Panc1 (cell line): ENCODE measurements at regions not wholly inside any gene's neighbourhood (a gene's known extent, or its start where the extent isn't known, plus 50 kb on each side); places are given as distances from the start of the nearest gene placed in this dataset.
"Not testable (repeated sequence)": the region's sequence is repeated elsewhere in the genome, so short reads cannot be mapped to it uniquely, and the experiment has no call there.

Experiments
- ATAC-seq: fragments of 200-7000 bp; cut with Tn5 transposase; 2 replicates; pipeline ENCODE4 v1.9.1; 2020; ENCODE audit warnings: mild to moderate bottlenecking, moderate library complexity
- BruUV-seq: library from RNA; stranded (reverse); fragments of 400-500 nt; replicated peaks from 2 replicates; lab custom pipeline; 2021; lab: Mats Ljungman, UMichigan
- CTCF ChIA-PET: fragments of 300-600 bp; sonication (Branson Sonifier 250); formaldehyde crosslinking; loops from one replicate; lab custom pipeline; 2022; ENCODE audit warnings: antibody characterized with exemption; lab: Charles Lee
- POLR2A ChIA-PET: fragments of 300-600 bp; sonication (Branson Sonifier 250); formaldehyde crosslinking; loops from one replicate; lab custom pipeline; 2022; ENCODE audit warnings: antibody characterized with exemption; lab: Charles Lee
- DNase-seq: peaks from one replicate; pipeline ENCODE4 v3.0.0-alpha.2; 2010; ENCODE audit warnings: low read depth, low spot score
- H3K27ac ChIP-seq: 2 replicates; pipeline ENCODE4 v1.5.1; 2011; ENCODE audit warnings: mild to moderate bottlenecking, low read length, inconsistent platforms
- H3K27me3 ChIP-seq: fragments of 200-500 bp; sonication (Bioruptor generic); 2 replicates; pipeline ENCODE4 v1.6.0; 2014; ENCODE audit warnings: low read length, inconsistent platforms; ENCODE audit not compliant: control insufficient read depth, insufficient read depth
- H3K36me3 ChIP-seq: fragments of 200-500 bp; sonication (Bioruptor generic); 2 replicates; pipeline ENCODE4 v1.5.1; 2014; ENCODE audit warnings: inconsistent platforms, mild to moderate bottlenecking, low read length, moderate library complexity; ENCODE audit not compliant: control insufficient read depth, insufficient read depth
- H3K4me1 ChIP-seq: 2 replicates; pipeline ENCODE4 v1.5.1; 2011; ENCODE audit warnings: inconsistent platforms, mild to moderate bottlenecking, low read length, moderate library complexity; ENCODE audit not compliant: control insufficient read depth, insufficient read depth
- H3K4me3 ChIP-seq, 2 experiments: 2 replicates each; pipeline ENCODE4 v1.5.1; 2011 to 2012; ENCODE audit warnings: low read depth in 2 of 2, low read length in 2 of 2, mild to moderate bottlenecking in 2 of 2, inconsistent platforms in 1 of 2, moderate library complexity in 1 of 2
- H3K9me3 ChIP-seq: fragments of 200-500 bp; sonication (Bioruptor generic); 2 replicates; pipeline ENCODE4 v1.5.1; 2014; ENCODE audit warnings: low read depth, mild to moderate bottlenecking, inconsistent platforms, low read length, moderate library complexity; ENCODE audit not compliant: control insufficient read depth, insufficient read depth
- POLR2AphosphoS5 ChIP-seq: IDR thresholded peaks from 2 replicates; pipeline ENCODE4 v1.6.1; 2012; ENCODE audit warnings: mild to moderate bottlenecking, low read depth, low read length, moderate library complexity
- SIN3A ChIP-seq: IDR thresholded peaks from 2 replicates; pipeline ENCODE4 v1.6.1; 2012; ENCODE audit warnings: low read depth, mild to moderate bottlenecking, low read length, moderate library complexity, borderline replicate concordance; ENCODE audit not compliant: insufficient read depth
- TCF7L2 ChIP-seq: IDR thresholded peaks from 2 replicates; pipeline ENCODE4 v1.6.1; 2011; ENCODE audit warnings: mild to moderate bottlenecking, low read depth, low read length, inconsistent platforms
- in situ Hi-C: cut with HindIII; loops from 2 replicates; pipeline ENCODE4 v1.10.0; 2016; ENCODE audit warnings: low sequenced_read_pairs, low pct_unique_long_range_greater_than_20kb
- intact Hi-C: fragments of 100-400 bp; cut with micrococcal nuclease; formaldehyde crosslinking; loops from one replicate; pipeline ENCODE4 v1.10.0; 2022; ENCODE audit not compliant: unreplicated experiment
- TF ChIP-seq, protein P1 (sequence below), 2 experiments: IDR thresholded peaks; 2 replicates each; pipeline ENCODE4 v1.6.1; 2011 to 2012; ENCODE audit warnings: low read depth in 2 of 2, control low read depth in 1 of 2, low read length in 1 of 2, mild to moderate bottlenecking in 1 of 2, moderate library complexity in 1 of 2; ENCODE audit not compliant: insufficient read depth in 1 of 2
- TF ChIP-seq, protein P2 (sequence below): fragments of 450-650 bp; IDR thresholded peaks from 2 replicates; pipeline ENCODE4 v1.5.1; 2017; ENCODE audit warnings: mild to moderate bottlenecking

DNA sequence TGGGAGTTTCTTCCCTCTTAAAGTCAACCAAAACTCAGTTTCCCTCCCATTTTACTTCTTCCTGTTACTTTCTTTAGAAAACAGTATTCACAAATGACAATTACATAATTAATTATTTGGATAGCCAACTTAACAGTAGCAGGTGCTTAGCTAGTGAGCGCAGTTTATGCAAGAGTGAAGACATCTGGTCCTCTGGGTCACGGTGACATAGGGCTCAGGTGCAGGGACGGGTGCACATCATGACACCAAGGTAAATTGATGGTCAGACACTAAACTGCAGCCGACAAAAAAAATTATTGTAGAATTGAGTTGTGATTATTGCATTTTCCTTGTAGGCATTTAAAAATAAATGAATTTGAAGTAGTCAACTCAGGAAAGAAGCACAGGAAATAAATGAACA is 142.0 kb upstream of the KCTD3 start:
- H3K9me3 ChIP-seq = no peaks in the 10 kb centered on the region
- CTCF ChIA-PET = no interaction called here
- in situ Hi-C loops = no loop called here
- H3K27me3 ChIP-seq = no peaks in the 10 kb centered on the region
- H3K36me3 ChIP-seq = no peaks in the 10 kb centered on the region
- POLR2A ChIA-PET = no interaction called here
- no TSS peak for BruUV-seq
- TF ChIP-seq POLR2AphosphoS5 (no peak), SIN3A (no peak), TCF7L2 (no peak)
- TF ChIP-seq, protein P1, sequence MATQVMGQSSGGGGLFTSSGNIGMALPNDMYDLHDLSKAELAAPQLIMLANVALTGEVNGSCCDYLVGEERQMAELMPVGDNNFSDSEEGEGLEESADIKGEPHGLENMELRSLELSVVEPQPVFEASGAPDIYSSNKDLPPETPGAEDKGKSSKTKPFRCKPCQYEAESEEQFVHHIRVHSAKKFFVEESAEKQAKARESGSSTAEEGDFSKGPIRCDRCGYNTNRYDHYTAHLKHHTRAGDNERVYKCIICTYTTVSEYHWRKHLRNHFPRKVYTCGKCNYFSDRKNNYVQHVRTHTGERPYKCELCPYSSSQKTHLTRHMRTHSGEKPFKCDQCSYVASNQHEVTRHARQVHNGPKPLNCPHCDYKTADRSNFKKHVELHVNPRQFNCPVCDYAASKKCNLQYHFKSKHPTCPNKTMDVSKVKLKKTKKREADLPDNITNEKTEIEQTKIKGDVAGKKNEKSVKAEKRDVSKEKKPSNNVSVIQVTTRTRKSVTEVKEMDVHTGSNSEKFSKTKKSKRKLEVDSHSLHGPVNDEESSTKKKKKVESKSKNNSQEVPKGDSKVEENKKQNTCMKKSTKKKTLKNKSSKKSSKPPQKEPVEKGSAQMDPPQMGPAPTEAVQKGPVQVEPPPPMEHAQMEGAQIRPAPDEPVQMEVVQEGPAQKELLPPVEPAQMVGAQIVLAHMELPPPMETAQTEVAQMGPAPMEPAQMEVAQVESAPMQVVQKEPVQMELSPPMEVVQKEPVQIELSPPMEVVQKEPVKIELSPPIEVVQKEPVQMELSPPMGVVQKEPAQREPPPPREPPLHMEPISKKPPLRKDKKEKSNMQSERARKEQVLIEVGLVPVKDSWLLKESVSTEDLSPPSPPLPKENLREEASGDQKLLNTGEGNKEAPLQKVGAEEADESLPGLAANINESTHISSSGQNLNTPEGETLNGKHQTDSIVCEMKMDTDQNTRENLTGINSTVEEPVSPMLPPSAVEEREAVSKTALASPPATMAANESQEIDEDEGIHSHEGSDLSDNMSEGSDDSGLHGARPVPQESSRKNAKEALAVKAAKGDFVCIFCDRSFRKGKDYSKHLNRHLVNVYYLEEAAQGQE (IDR thresholded peaks at IDR 0.05; ENCODE audit: insufficient read depth in 1 of 2, low read depth in 2 of 2, low read length in 1 of 2) = no peak
- TF ChIP-seq, protein P2, sequence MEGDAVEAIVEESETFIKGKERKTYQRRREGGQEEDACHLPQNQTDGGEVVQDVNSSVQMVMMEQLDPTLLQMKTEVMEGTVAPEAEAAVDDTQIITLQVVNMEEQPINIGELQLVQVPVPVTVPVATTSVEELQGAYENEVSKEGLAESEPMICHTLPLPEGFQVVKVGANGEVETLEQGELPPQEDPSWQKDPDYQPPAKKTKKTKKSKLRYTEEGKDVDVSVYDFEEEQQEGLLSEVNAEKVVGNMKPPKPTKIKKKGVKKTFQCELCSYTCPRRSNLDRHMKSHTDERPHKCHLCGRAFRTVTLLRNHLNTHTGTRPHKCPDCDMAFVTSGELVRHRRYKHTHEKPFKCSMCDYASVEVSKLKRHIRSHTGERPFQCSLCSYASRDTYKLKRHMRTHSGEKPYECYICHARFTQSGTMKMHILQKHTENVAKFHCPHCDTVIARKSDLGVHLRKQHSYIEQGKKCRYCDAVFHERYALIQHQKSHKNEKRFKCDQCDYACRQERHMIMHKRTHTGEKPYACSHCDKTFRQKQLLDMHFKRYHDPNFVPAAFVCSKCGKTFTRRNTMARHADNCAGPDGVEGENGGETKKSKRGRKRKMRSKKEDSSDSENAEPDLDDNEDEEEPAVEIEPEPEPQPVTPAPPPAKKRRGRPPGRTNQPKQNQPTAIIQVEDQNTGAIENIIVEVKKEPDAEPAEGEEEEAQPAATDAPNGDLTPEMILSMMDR = no peak
- intact Hi-C loops = no loop called here
- DNase-seq (no peak), ATAC-seq (no peak)
- H3K4me3 ChIP-seq = no peak overlapping the region
- H3K27ac ChIP-seq = no peak overlapping the region
- H3K4me1 ChIP-seq = no peaks in the 10 kb centered on the region

DNA sequence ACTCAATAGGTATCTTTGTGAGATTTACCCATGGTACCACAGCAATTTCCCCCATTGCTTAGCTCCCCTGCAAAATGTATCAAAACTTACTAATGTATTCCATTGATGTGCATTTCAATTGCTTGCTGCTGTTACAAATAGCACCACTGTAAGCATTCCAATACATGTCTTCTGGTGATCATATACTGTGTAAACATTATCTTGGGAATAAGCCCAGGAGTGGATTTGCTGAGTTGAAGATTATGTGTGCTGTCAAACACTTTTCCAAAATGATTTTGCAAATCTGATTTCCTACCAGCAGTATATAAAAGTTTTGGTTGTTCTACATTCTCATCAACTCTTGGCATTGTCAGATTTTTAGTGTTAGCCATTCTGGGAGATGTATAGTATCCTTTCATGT is 141.0 kb upstream of the KCTD3 start:
- intact Hi-C loops (no loop called here), in situ Hi-C loops (no loop called here)
- Histone ChIP-seq H3K9me3 (no peaks in the 10 kb centered on the region), H3K4me1 (no peaks in the 10 kb centered on the region), H3K27me3 (no peaks in the 10 kb centered on the region), H3K4me3 (no peak overlapping the region), H3K27ac (no peak overlapping the region), H3K36me3 (no peaks in the 10 kb centered on the region)
- DNase-seq = no peak
- ATAC-seq = no peak
- TF ChIP-seq POLR2AphosphoS5 = no peak
- TF ChIP-seq SIN3A = no peak
- no TSS peak for BruUV-seq
- POLR2A ChIA-PET = no interaction called here
- CTCF ChIA-PET = no interaction called here

DNA sequence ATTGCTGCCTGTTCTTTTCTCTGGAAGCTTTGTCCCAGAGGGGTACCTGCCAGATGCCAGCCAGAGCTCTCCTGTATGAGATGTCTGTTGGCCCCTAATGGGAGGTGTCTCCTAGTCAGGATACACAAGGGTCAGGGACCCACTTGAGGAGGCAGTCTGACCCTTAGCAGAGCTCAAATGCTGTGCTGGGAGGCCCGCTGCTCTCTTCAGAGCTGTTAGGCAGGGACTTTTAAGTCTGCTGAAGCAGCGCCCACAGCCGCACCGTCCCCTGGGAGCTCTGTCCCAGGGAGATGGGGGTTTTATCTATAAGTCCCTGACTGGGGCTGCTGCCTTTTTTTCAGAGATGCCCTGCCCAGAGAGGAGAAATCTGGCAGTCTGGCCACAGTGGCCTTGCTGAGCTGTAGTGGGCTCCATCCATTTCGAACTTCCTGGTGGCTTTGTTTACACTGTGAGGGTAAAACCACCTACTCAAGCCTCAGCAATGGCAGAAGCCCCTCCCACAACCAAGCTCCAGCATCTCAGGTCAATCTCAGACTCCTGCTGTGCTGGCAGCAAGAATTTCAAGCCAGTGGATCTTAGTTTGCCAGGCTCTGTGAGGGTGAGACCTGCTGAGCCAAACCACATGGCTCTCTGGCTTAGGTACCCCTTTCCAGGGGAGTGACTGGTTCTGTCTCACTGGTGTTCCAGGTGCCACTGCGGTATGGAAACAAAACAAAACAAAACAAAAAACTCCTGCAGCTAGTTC is 134.4 kb upstream of the KCTD3 start:
- ATAC-seq, H3K9me3 ChIP-seq, in situ Hi-C loops, H3K27ac ChIP-seq, DNase-seq, H3K27me3 ChIP-seq, H3K36me3 ChIP-seq, CTCF ChIA-PET, BruUV-seq, intact Hi-C loops, H3K4me3 ChIP-seq, H3K4me1 ChIP-seq, POLR2A ChIA-PET: not testable (repeated sequence)
